ENCODE measurements at regions not wholly inside any gene's neighbourhood (a gene's known extent, or its start where the extent isn't known, plus 50 kb on each side); places are given as distances from the start of the nearest gene placed in this dataset.

GRCh38 chr4:107269175-107269574, 233.1 kb upstream of the DKK2 start:
- TF ChIP-seq POLR2A (IDR thresholded peaks at IDR 0.05; ENCODE audit: low read depth, low read length), result no peak
- TF ChIP-seq POLR2AphosphoS5 (IDR thresholded peaks at IDR 0.05; ENCODE audit: low read depth, low read length), result no peak
- TF ChIP-seq TAF1 (IDR thresholded peaks at IDR 0.05; ENCODE audit: borderline replicate concordance, low read depth, low read length), result no peak
